Gastrocnemius medialis (tissue), 4 donors: ENCODE measurements at regions not wholly inside any gene's neighbourhood (a gene's known extent, or its start where the extent isn't known, plus 50 kb on each side); places are given as distances from the start of the nearest gene placed in this dataset.

Source experiments
- ATAC-seq, 2 donors: fragments of 150-250 bp; one replicate each; pipeline ENCODE4 v1.9.1; 2016
- DNase-seq, 2 donors: peaks; one replicate each; pipeline ENCODE4 v3.0.0-alpha.2; 2019
- H3K27ac ChIP-seq, 4 donors: fragments of 200-600 bp; sonication (generic); 1 replicate in 1 of 4; 2 replicates in 3 of 4; pipeline ENCODE4 v1.5.1; 2016 to 2018; ENCODE audit warnings: mild to moderate bottlenecking in 2 of 4, moderate library complexity in 1 of 4
- H3K27me3 ChIP-seq, 3 donors: fragments of 200-600 bp; sonication (generic) in 2 of 3; 1 replicate in 1 of 3; 2 replicates in 2 of 3; pipeline versions ENCODE4 v1.5.1 to v1.6.0; 2016 to 2019; ENCODE audit warnings: mild to moderate bottlenecking in 1 of 3, moderate library complexity in 1 of 3
- H3K36me3 ChIP-seq, 2 donors: fragments of 200-600 bp; sonication (generic) in 1 of 2; one replicate each; pipeline ENCODE4 v1.5.1; 2017 to 2018
- H3K4me1 ChIP-seq, 2 donors: fragments of 200-600 bp; sonication (generic) in 1 of 2; one replicate each; pipeline ENCODE4 v1.5.1; 2016 to 2017; ENCODE audit warnings: mild to moderate bottlenecking in 2 of 2
- H3K4me3 ChIP-seq, 4 donors: fragments of 200-600 bp; sonication (generic) in 3 of 4; 1 replicate in 1 of 4; 2 replicates in 3 of 4; pipeline ENCODE4 v1.5.1; 2016 to 2019; ENCODE audit warnings: mild to moderate bottlenecking in 2 of 4
- H3K9me3 ChIP-seq, 3 donors: fragments of 200-600 bp; sonication (generic) in 2 of 3; 1 replicate in 1 of 3; 2 replicates in 2 of 3; pipeline ENCODE4 v1.5.1; 2016 to 2019
- CTCF ChIP-seq, 5 experiments: fragments of 450-650 bp in 3 of 5; fragments of 200-600 bp in 2 of 5; sonication (generic) in 2 of 5; IDR thresholded peaks in 4 of 5; conservative IDR thresholded peaks in 1 of 5; 1 replicate in 4 of 5; 2 replicates in 1 of 5; pipeline ENCODE4 v1.5.1; 2016 to 2019; ENCODE audit warnings: antibody characterized with exemption in 5 of 5, mild to moderate bottlenecking in 3 of 5, moderate library complexity in 3 of 5
- POLR2A ChIP-seq, 2 donors: fragments of 450-650 bp; IDR thresholded peaks; one replicate each; pipeline ENCODE4 v1.6.1; 2017; ENCODE audit warnings: antibody characterized with exemption in 2 of 2, mild to moderate bottlenecking in 2 of 2, moderate library complexity in 2 of 2
- in situ Hi-C, 4 donors: fragments of 200-750 bp; cut with MboI; loops; one replicate each; pipeline versions ENCODE4 v1.15.0 to v1.8.0; 2017; ENCODE audit warnings: low sequenced_read_pairs in 4 of 4
- intact Hi-C: fragments of 100-400 bp; cut with DNase I; formaldehyde crosslinking; loops from one replicate; pipeline ENCODE4 v1.15.1; 2023; ENCODE audit warnings: low total_unique reads

GRCh38 chr10:2813693-2814092 is 253.7 kb upstream of the PFKP start:
- no peaks in the 10 kb centered on the region for H3K27me3 ChIP-seq
- H3K36me3 ChIP-seq, result no peaks in the 10 kb centered on the region
- no peak overlapping the region for H3K27ac ChIP-seq
- TF ChIP-seq POLR2A (IDR thresholded peaks at IDR 0.05) (no peak), CTCF (IDR thresholded peaks at IDR 0.05 in 4 of 5, conservative IDR thresholded peaks at IDR 0.05 in 1 of 5) (no peak)
- DNase-seq, result no peak
- in situ Hi-C loops, result no loop called here
- no peaks in the 10 kb centered on the region for H3K4me1 ChIP-seq
- H3K4me3 ChIP-seq, result no peak overlapping the region
- intact Hi-C loops, result no loop called here
- H3K9me3 ChIP-seq, result no peaks in the 10 kb centered on the region
- no peak for ATAC-seq

GRCh38 chr10:2813286-2813685 is 254.1 kb upstream of the PFKP start:
- intact Hi-C loops (no loop called here), in situ Hi-C loops (no loop called here)
- Histone ChIP-seq H3K9me3 (no peaks in the 10 kb centered on the region), H3K27ac (no peak overlapping the region), H3K27me3 (no peaks in the 10 kb centered on the region), H3K36me3 (no peaks in the 10 kb centered on the region), H3K4me3 (no peak overlapping the region), H3K4me1 (no peaks in the 10 kb centered on the region)
- DNase-seq, result no peak
- TF ChIP-seq CTCF (IDR thresholded peaks at IDR 0.05 in 4 of 5, conservative IDR thresholded peaks at IDR 0.05 in 1 of 5), result no peak
- no peak for TF ChIP-seq POLR2A (IDR thresholded peaks at IDR 0.05)
- ATAC-seq, result no peak

- H3K27ac ChIP-seq, result no peak overlapping the region
- in situ Hi-C loops (no loop called here), intact Hi-C loops (no loop called here)
- H3K4me1 ChIP-seq, result no peaks in the 10 kb centered on the region
- TF ChIP-seq CTCF (IDR thresholded peaks at IDR 0.05 in 4 of 5, conservative IDR thresholded peaks at IDR 0.05 in 1 of 5), result no peak
- TF ChIP-seq POLR2A (IDR thresholded peaks at IDR 0.05), result no peak
- no peaks in the 10 kb centered on the region for H3K36me3 ChIP-seq
- no peaks in the 10 kb centered on the region for H3K9me3 ChIP-seq
- DNase-seq (no peak), ATAC-seq (no peak)
- no peak overlapping the region for H3K4me3 ChIP-seq
- no peaks in the 10 kb centered on the region for H3K27me3 ChIP-seq
These were observed 254.7 kb upstream of the PFKP start for GRCh38 chr10:2812631-2813030.

GRCh38 chr10:2800178-2800577 is 267.2 kb upstream of the PFKP start:
- intact Hi-C loops (no loop called here), in situ Hi-C loops (no loop called here)
- Histone ChIP-seq H3K36me3 (no peaks in the 10 kb centered on the region), H3K4me3 (no peak overlapping the region), H3K27ac (no peak overlapping the region), H3K9me3 (no peaks in the 10 kb centered on the region), H3K4me1 (no peaks in the 10 kb centered on the region), H3K27me3 (no peaks in the 10 kb centered on the region)
- TF ChIP-seq POLR2A (IDR thresholded peaks at IDR 0.05) (no peak), CTCF (IDR thresholded peaks at IDR 0.05 in 4 of 5, conservative IDR thresholded peaks at IDR 0.05 in 1 of 5) (no peak)
- ATAC-seq, result no peak
- no peak for DNase-seq

- in situ Hi-C loops (no loop called here), intact Hi-C loops (no loop called here)
- H3K27ac ChIP-seq, result no peak overlapping the region
- H3K4me3 ChIP-seq, result no peak overlapping the region
- no peak for TF ChIP-seq POLR2A (IDR thresholded peaks at IDR 0.05)
- no peak for TF ChIP-seq CTCF (IDR thresholded peaks at IDR 0.05 in 4 of 5, conservative IDR thresholded peaks at IDR 0.05 in 1 of 5)
- ATAC-seq (no peak), DNase-seq (no peak)
- H3K36me3 ChIP-seq, result no peaks in the 10 kb centered on the region
- no peaks in the 10 kb centered on the region for H3K4me1 ChIP-seq
- H3K27me3 ChIP-seq, result no peaks in the 10 kb centered on the region
- H3K9me3 ChIP-seq, result no peaks in the 10 kb centered on the region
These were observed 268.9 kb upstream of the PFKP start for GRCh38 chr10:2798336-2799022.
